DND-41 (cell line): ENCODE measurements at regions not wholly inside any gene's neighbourhood (a gene's known extent, or its start where the extent isn't known, plus 50 kb on each side); places are given as distances from the start of the nearest gene placed in this dataset.
A peak's percentile ranks its signal among the peaks of the same experiment; 100 is the strongest.
"Not testable (repeated sequence)": the region's sequence is repeated elsewhere in the genome, so short reads cannot be mapped to it uniquely, and the experiment has no call there.

Experiments used
- ATAC-seq: fragments of 200-7000 bp; cut with Tn5 transposase; 3 replicates; pipeline ENCODE4 v1.9.1; 2021; ENCODE audit warnings: low read depth; ENCODE audit not compliant: insufficient read depth
- DNase-seq: peaks from one replicate; pipeline ENCODE4 v3.0.0-alpha.2; 2020
- H2AFZ ChIP-seq: 2 replicates; pipeline ENCODE4 v1.6.0; 2012; ENCODE audit warnings: low read depth, low read length
- H3K27ac ChIP-seq: 2 replicates; pipeline ENCODE4 v1.5.1; 2012; ENCODE audit warnings: low read length, inconsistent platforms
- H3K27me3 ChIP-seq: fragments of 200-600 bp; sonication (generic); 2 replicates; pipeline ENCODE4 v1.6.0; 2012; ENCODE audit warnings: low read length, mild to moderate bottlenecking, inconsistent platforms; ENCODE audit not compliant: insufficient read depth, poor library complexity
- H3K36me3 ChIP-seq: 2 replicates; pipeline ENCODE4 v1.5.1; 2012; ENCODE audit warnings: low read length, inconsistent platforms; ENCODE audit not compliant: insufficient read depth
- H3K4me1 ChIP-seq: 2 replicates; pipeline ENCODE4 v1.5.1; 2012; ENCODE audit warnings: mild to moderate bottlenecking, low read length; ENCODE audit not compliant: insufficient read depth
- H3K4me2 ChIP-seq: 2 replicates; pipeline ENCODE4 v1.6.0; 2012; ENCODE audit warnings: mild to moderate bottlenecking, moderate library complexity, low read length, inconsistent platforms; ENCODE audit not compliant: insufficient read depth
- H3K4me3 ChIP-seq, 2 experiments: fragments of 200-600 bp in 1 of 2; shearing (Covaris generic) in 1 of 2; 2 replicates each; pipeline ENCODE4 v1.5.1; 2012 to 2016; ENCODE audit warnings: inconsistent platforms in 2 of 2, low read length in 2 of 2, mild to moderate bottlenecking in 2 of 2, low read depth in 1 of 2, moderate library complexity in 1 of 2
- H3K79me2 ChIP-seq: 2 replicates; pipeline ENCODE4 v1.6.0; 2012; ENCODE audit warnings: low read length, inconsistent platforms; ENCODE audit not compliant: insufficient read depth
- H3K9ac ChIP-seq: 2 replicates; pipeline ENCODE4 v1.6.0; 2012; ENCODE audit warnings: low read depth, mild to moderate bottlenecking, inconsistent platforms, low read length, moderate library complexity
- H3K9me3 ChIP-seq: 2 replicates; pipeline ENCODE4 v1.5.1; 2012; ENCODE audit warnings: low read length, moderate library complexity, mild to moderate bottlenecking, inconsistent platforms; ENCODE audit not compliant: insufficient read depth, severe bottlenecking
- H4K20me1 ChIP-seq: 2 replicates; pipeline ENCODE4 v1.6.0; 2012; ENCODE audit warnings: low read length; ENCODE audit not compliant: insufficient read depth
- CTCF ChIP-seq: IDR thresholded peaks from 2 replicates; pipeline ENCODE4 v1.5.1; 2012; ENCODE audit warnings: borderline replicate concordance, low read length, moderate library complexity, mild to moderate bottlenecking; ENCODE audit not compliant: poor library complexity, severe bottlenecking; ENCODE audit errors: extremely low read depth
- EZH2 ChIP-seq: IDR thresholded peaks from 3 replicates; pipeline ENCODE4 v1.6.1; 2012; ENCODE audit warnings: borderline replicate concordance, low read depth, mild to moderate bottlenecking, moderate library complexity, low read length, inconsistent platforms; ENCODE audit not compliant: severe bottlenecking

GRCh38 chr4:189228726-189229125 is 711.9 kb upstream of the FRG1 start:
- Histone ChIP-seq H3K4me3 (no peak overlapping the region), H3K9ac (no peak overlapping the region), H3K27ac (no peak overlapping the region), H4K20me1 (no peaks in the 10 kb centered on the region), H3K36me3 (no peaks in the 10 kb centered on the region), H3K9me3 (no peaks in the 10 kb centered on the region), H3K79me2 (no peaks in the 10 kb centered on the region), H2AFZ (no peak overlapping the region), H3K4me2 (no peak overlapping the region), H3K27me3 (no peaks in the 10 kb centered on the region), H3K4me1 (no peaks in the 10 kb centered on the region)
- DNase-seq (no peak), ATAC-seq (no peak)
- TF ChIP-seq EZH2 (no peak), CTCF (no peak)

- H3K9ac ChIP-seq = no peak overlapping the region
- H3K4me2 ChIP-seq = no peak overlapping the region
- no peak for ATAC-seq
- H2AFZ ChIP-seq = no peak overlapping the region
- peaks cover 8% of the 10 kb centered on the region for H3K9me3 ChIP-seq
- no peak for DNase-seq
- H3K79me2 ChIP-seq = no peaks in the 10 kb centered on the region
- no peaks in the 10 kb centered on the region for H3K27me3 ChIP-seq
- H3K4me1 ChIP-seq = no peaks in the 10 kb centered on the region
- H4K20me1 ChIP-seq = no peaks in the 10 kb centered on the region
- no peaks in the 10 kb centered on the region for H3K36me3 ChIP-seq
- no peak overlapping the region for H3K27ac ChIP-seq
- TF ChIP-seq CTCF (no peak), EZH2 (no peak)
- no peak overlapping the region for H3K4me3 ChIP-seq
These were observed 708.4 kb upstream of the FRG1 start for GRCh38 chr4:189232274-189232673.

- ATAC-seq = not testable (repeated sequence)
These were observed 706.9 kb upstream of the FRG1 start for GRCh38 chr4:189233754-189234153.

GRCh38 chr4:189234948-189235347 is 705.7 kb upstream of the FRG1 start:
- not testable (repeated sequence) for H3K27ac ChIP-seq, H4K20me1 ChIP-seq, H3K79me2 ChIP-seq, H3K9me3 ChIP-seq, H2AFZ ChIP-seq, H3K4me2 ChIP-seq, H3K27me3 ChIP-seq, ATAC-seq, H3K36me3 ChIP-seq, H3K4me1 ChIP-seq, H3K4me3 ChIP-seq, H3K9ac ChIP-seq
- peak; percentile 12 for DNase-seq

More at GRCh38 chr4:189233754-189234153, 706.9 kb upstream of the FRG1 start:
- H3K27me3 ChIP-seq, H3K4me1 ChIP-seq, H3K4me3 ChIP-seq, H3K9ac ChIP-seq, H2AFZ ChIP-seq, H3K27ac ChIP-seq, H3K9me3 ChIP-seq, H4K20me1 ChIP-seq, H3K36me3 ChIP-seq, H3K4me2 ChIP-seq, H3K79me2 ChIP-seq: not testable (repeated sequence)
- peak; percentile 14 for DNase-seq
